HepG2 (cell line): ENCODE measurements at regions not wholly inside any gene's neighbourhood (a gene's known extent, or its start where the extent isn't known, plus 50 kb on each side); places are given as distances from the start of the nearest gene placed in this dataset.

Experiments used
- ATAC-seq: fragments of 200-7000 bp; cut with Tn5 transposase; 3 replicates; pipeline ENCODE4 v1.9.1; 2020; ENCODE audit warnings: mild to moderate bottlenecking, moderate library complexity
- BruUV-seq: library from RNA; stranded (reverse); fragments of 400-500 nt; replicated peaks from 2 replicates; lab custom pipeline; 2021; lab: Mats Ljungman, UMichigan
- CTCF ChIA-PET: fragments of 300-600 bp; formaldehyde crosslinking; extraction: SDS; loops from one replicate; lab custom pipeline; 2021; ENCODE audit warnings: low total read pairs, inconsistent platforms, low intra/inter-chr PET ratio; lab: Yijun Ruan, JAX
- POLR2A ChIA-PET: fragments of 350-600 bp; sonication (Branson Sonifier 250); formaldehyde crosslinking; loops from one replicate; lab custom pipeline; 2020; ENCODE audit warnings: antibody characterized with exemption, inconsistent platforms; lab: Yijun Ruan, JAX
- DNase-seq: peaks from one replicate; pipeline ENCODE4 v3.0.0-alpha.2; 2015; ENCODE audit warnings: low spot score
- FAIRE-seq: peaks from 3 replicates; lab custom pipeline; 2011; peaks lifted over from hg19 to GRCh38; lab: Jason Lieb, UNC
- H2AFZ ChIP-seq: one replicate; pipeline ENCODE4 v1.6.1; 2011; ENCODE audit warnings: low read length, inconsistent platforms
- H3K27ac ChIP-seq: fragments of 300-600 bp; 3 replicates; pipeline ENCODE4 v1.8.0; 2011; ENCODE audit warnings: mixed run types, mild to moderate bottlenecking, mixed read lengths, low read length, inconsistent platforms; ENCODE audit not compliant: insufficient read depth; ENCODE audit errors: extremely low read length
- H3K27me3 ChIP-seq, 2 experiments: fragments of 200-600 bp in 1 of 2; 2 replicates in 1 of 2; 3 replicates in 1 of 2; pipeline versions ENCODE4 v1.6.0 to v1.8.0; 2011; ENCODE audit warnings: low read length in 2 of 2, mild to moderate bottlenecking in 2 of 2, moderate library complexity in 2 of 2, inconsistent platforms in 1 of 2; ENCODE audit not compliant: insufficient read depth in 2 of 2, control insufficient read depth in 1 of 2
- H3K36me3 ChIP-seq, 2 experiments: fragments of 200-600 bp in 1 of 2; replicated peaks in 1 of 2; 2 replicates in 1 of 2; 3 replicates in 1 of 2; pipeline versions ENCODE4 v1.5.1 to v1.8.0; 2011; ENCODE audit warnings: low read length in 2 of 2, inconsistent platforms in 1 of 2; ENCODE audit not compliant: insufficient read depth in 2 of 2, control insufficient read depth in 1 of 2
- H3K4me1 ChIP-seq: 2 replicates; pipeline ENCODE4 v1.5.1; 2012; ENCODE audit warnings: low read length, inconsistent platforms; ENCODE audit not compliant: insufficient read depth
- H3K4me2 ChIP-seq: 2 replicates; pipeline ENCODE4 v1.6.0; 2011; ENCODE audit warnings: low read depth, low read length, inconsistent platforms
- H3K4me3 ChIP-seq, 3 experiments: fragments of 200-600 bp in 1 of 3; sonication (generic), shearing (Covaris generic) in 1 of 3; replicated peaks in 1 of 3; 2 replicates each; pipeline ENCODE4 v1.5.1; 2011 to 2016; ENCODE audit warnings: low read length in 3 of 3, inconsistent platforms in 2 of 3, low read depth in 2 of 3, mild to moderate bottlenecking in 2 of 3, control low read depth in 1 of 3, mixed read lengths in 1 of 3; ENCODE audit not compliant: insufficient read depth in 1 of 3
- H3K79me2 ChIP-seq: one replicate; pipeline ENCODE4 v1.6.1; 2011; ENCODE audit warnings: low read length, inconsistent platforms; ENCODE audit not compliant: insufficient read depth
- H3K9ac ChIP-seq: 2 replicates; pipeline ENCODE4 v1.6.0; 2011; ENCODE audit warnings: mild to moderate bottlenecking, low read depth, low read length, inconsistent platforms; ENCODE audit not compliant: insufficient read depth
- H3K9me3 ChIP-seq: 2 replicates; pipeline ENCODE4 v1.5.1; 2012; ENCODE audit warnings: mild to moderate bottlenecking, low read length
- H4K20me1 ChIP-seq: 2 replicates; pipeline ENCODE4 v1.6.0; 2011; ENCODE audit warnings: inconsistent platforms, mild to moderate bottlenecking, low read length, moderate library complexity; ENCODE audit not compliant: insufficient read depth
- BRCA1 ChIP-seq: sonication (generic); formaldehyde crosslinking; IDR thresholded peaks from 2 replicates; pipeline ENCODE4 v1.4.0; 2020; ENCODE audit warnings: missing genetic modification reagents
- CENPX ChIP-seq: sonication (generic); formaldehyde crosslinking; IDR thresholded peaks from 2 replicates; pipeline ENCODE4 v1.9.0; 2021; ENCODE audit warnings: mild to moderate bottlenecking, missing genetic modification reagents, moderate library complexity
- DMTF1 ChIP-seq: sonication (generic); formaldehyde crosslinking; IDR thresholded peaks from 2 replicates; pipeline ENCODE4 v1.4.0; 2020; ENCODE audit warnings: mild to moderate bottlenecking, missing genetic modification reagents
- HMGXB3 ChIP-seq: sonication (generic); formaldehyde crosslinking; IDR thresholded peaks from 2 replicates; pipeline ENCODE4 v1.4.0; 2020; ENCODE audit warnings: missing genetic modification reagents, borderline replicate concordance
- LCORL ChIP-seq, 2 experiments: fragments of 450-650 bp in 1 of 2; sonication (generic) in 1 of 2; formaldehyde crosslinking in 1 of 2; IDR thresholded peaks; 2 replicates each; pipeline versions ENCODE4 v1.5.0 to v1.6.1; 2017 to 2020; ENCODE audit warnings: antibody characterized with exemption in 1 of 2, missing genetic modification reagents in 1 of 2
- MIER2 ChIP-seq: IDR thresholded peaks from 2 replicates; pipeline ENCODE4 v1.6.1; 2016; ENCODE audit warnings: missing biosample characterization, missing genetic modification reagents
- NFYC ChIP-seq: IDR thresholded peaks from 2 replicates; pipeline ENCODE4 v1.6.1; 2016; ENCODE audit warnings: missing genetic modification reagents, missing compliant biosample characterization
- POGK ChIP-seq: sonication (generic); formaldehyde crosslinking; conservative IDR thresholded peaks from 2 replicates; pipeline ENCODE4 v1.8.0; 2022; ENCODE audit warnings: mild to moderate bottlenecking, moderate library complexity, missing genetic modification reagents
- POLR2G ChIP-seq: fragments of 200-400 bp; formaldehyde crosslinking; IDR thresholded peaks from 2 replicates; pipeline ENCODE4 v1.6.1; 2018; ENCODE audit warnings: mild to moderate bottlenecking, low read depth, low read length, moderate library complexity
- RORA ChIP-seq: sonication (generic); formaldehyde crosslinking; IDR thresholded peaks from 2 replicates; pipeline ENCODE4 v1.5.0; 2020; ENCODE audit warnings: mild to moderate bottlenecking, missing genetic modification reagents, moderate library complexity
- SIN3A ChIP-seq: IDR thresholded peaks from 2 replicates; pipeline ENCODE4 v1.6.1; 2011; ENCODE audit warnings: low read depth, mild to moderate bottlenecking, control low read depth, low read length, borderline replicate concordance
- TBP ChIP-seq: sonication (generic); formaldehyde crosslinking; IDR thresholded peaks from 2 replicates; pipeline ENCODE4 v1.5.0; 2020; ENCODE audit warnings: missing genetic modification reagents
- TBX2 ChIP-seq: sonication (generic); formaldehyde crosslinking; IDR thresholded peaks from 2 replicates; pipeline ENCODE4 v1.5.0; 2020; ENCODE audit warnings: missing genetic modification reagents, mild to moderate bottlenecking, borderline replicate concordance
- U2AF1 ChIP-seq: fragments of 200-400 bp; formaldehyde crosslinking; optimal IDR thresholded peaks from 2 replicates; pipeline ENCODE3; 2017; ENCODE audit warnings: mild to moderate bottlenecking, low read depth, low read length
- YEATS2 ChIP-seq: sonication (generic); formaldehyde crosslinking; IDR thresholded peaks from 2 replicates; pipeline ENCODE4 v1.4.0; 2020; ENCODE audit warnings: missing genetic modification reagents, borderline replicate concordance
- ZNF362 ChIP-seq: sonication (generic); formaldehyde crosslinking; IDR thresholded peaks from 2 replicates; pipeline ENCODE4 v1.4.0; 2020; ENCODE audit warnings: missing genetic modification reagents, mild to moderate bottlenecking, borderline replicate concordance
- ZNF879 ChIP-seq: sonication (generic); formaldehyde crosslinking; IDR thresholded peaks from 2 replicates; pipeline ENCODE4 v1.8.1; 2023; ENCODE audit warnings: missing genetic modification reagents
- WGBS: methylation state at CpG from one replicate; pipeline ENCODE4 v1.1.6; 2017; ENCODE audit warnings: low lambda C conversion rate; 5-methylcytosine and 5-hydroxymethylcytosine counted together
- in situ Hi-C: cut with HindIII; loops from 2 replicates; pipeline ENCODE4 v1.10.0; 2017; ENCODE audit warnings: low pct_unique_long_range_greater_than_20kb; ENCODE audit not compliant: extremely low pct_ligation_motif_present
- intact Hi-C: fragments of 100-400 bp; cut with micrococcal nuclease; formaldehyde crosslinking; loops from one replicate; pipeline ENCODE4 v1.10.0; 2022; ENCODE audit not compliant: unreplicated experiment

- no TSS peak for BruUV-seq
- FAIRE-seq = no peak
- 0% methylated on average over 3 of the region's 3 CpGs for whole genome bisulfite sequencing
- TF ChIP-seq SIN3A = no peak
- no peak for TF ChIP-seq POGK
- no peak for TF ChIP-seq MIER2 (CRISPR knock-in tag)
- TF ChIP-seq RORA (CRISPR knock-in tag) = no peak
- TF ChIP-seq BRCA1 (CRISPR knock-in tag) = no peak
- no peak for TF ChIP-seq TBP (CRISPR knock-in tag)
- TF ChIP-seq TBX2 = no peak
- no peak for TF ChIP-seq POLR2G
- TF ChIP-seq HMGXB3 (CRISPR knock-in tag) = no peak
- TF ChIP-seq U2AF1 = no peak
- no peak for TF ChIP-seq ZNF879
- no peak for TF ChIP-seq LCORL (IDR thresholded peaks at IDR 0.05)
- no peak for TF ChIP-seq LCORL (CRISPR knock-in tag; IDR thresholded peaks at IDR 0.05)
- no peak for TF ChIP-seq YEATS2
- TF ChIP-seq NFYC (CRISPR knock-in tag) = no peak
- no peak for TF ChIP-seq DMTF1 (CRISPR knock-in tag)
- TF ChIP-seq ZNF362 = no peak
- TF ChIP-seq CENPX = no peak
These were observed 160.3 kb upstream of the CDYL start for GRCh38 chr6:4615891-4616290.

More at GRCh38 chr6:4615891-4616290, 160.3 kb upstream of the CDYL start:
- Histone ChIP-seq H2AFZ (no peak overlapping the region), H3K27me3 (peaks cover 0 to 56% of the 10 kb centered on the region in 2 experiments; a peak in 3 of 5 replicates), H4K20me1 (no peaks in the 10 kb centered on the region), H3K9me3 (no peaks in the 10 kb centered on the region), H3K4me2 (no peak overlapping the region), H3K4me3 (no peak overlapping the region), H3K4me1 (no peaks in the 10 kb centered on the region), H3K27ac (no peak overlapping the region), H3K9ac (no peak overlapping the region), H3K36me3 (no peaks in the 10 kb centered on the region), H3K79me2 (no peaks in the 10 kb centered on the region)
- no peak for ATAC-seq
- ChIA-PET CTCF (no interaction called here), POLR2A (no interaction called here)
- in situ Hi-C loops (no loop called here), intact Hi-C loops (no loop called here)
- no peak for DNase-seq
